Activated CD4-positive, alpha-beta T cell treated with anti-CD3 and anti-CD28 coated beads, Interleukin-2, amount 50 U/mL, for 4 hours (primary cell): ENCODE measurements at regions not wholly inside any gene's neighbourhood (a gene's known extent, or its start where the extent isn't known, plus 50 kb on each side); places are given as distances from the start of the nearest gene placed in this dataset.

Experiments
- DNase-seq, 2 experiments: peaks; one replicate each; pipeline ENCODE4 v3.0.0-alpha.2; 2020

- no peak for DNase-seq
These were observed 179.5 kb downstream of the TFAP2A start for GRCh38 chr6:10235344-10235743.

GRCh38 chr6:10230531-10230930, 184.3 kb downstream of the TFAP2A start:
- no peak for DNase-seq

GRCh38 chr6:10223841-10224240, 191.0 kb downstream of the TFAP2A start:
- no peak for DNase-seq

GRCh38 chr6:10221178-10221577, 193.7 kb downstream of the TFAP2A start:
- no peak for DNase-seq

GRCh38 chr6:10219510-10219909, 195.4 kb downstream of the TFAP2A start:
- DNase-seq = no peak

GRCh38 chr6:10217111-10217510, 197.8 kb downstream of the TFAP2A start:
- no peak for DNase-seq

- DNase-seq = no peak
These were observed 199.4 kb downstream of the TFAP2A start for GRCh38 chr6:10215326-10216110.

GRCh38 chr6:10210052-10210451, 204.8 kb downstream of the TFAP2A start:
- no peak for DNase-seq

- no peak for DNase-seq
These were observed 209.0 kb downstream of the TFAP2A start for GRCh38 chr6:10205892-10206291.

GRCh38 chr6:10205120-10205519, 209.8 kb downstream of the TFAP2A start:
- no peak for DNase-seq

- DNase-seq = no peak
These were observed 211.2 kb downstream of the TFAP2A start for GRCh38 chr6:10203651-10204050.

- no peak for DNase-seq
These were observed 212.3 kb downstream of the TFAP2A start for GRCh38 chr6:10202581-10202980.

- DNase-seq = no peak
These were observed 213.0 kb downstream of the TFAP2A start for GRCh38 chr6:10201606-10202510.

- DNase-seq = no peak
These were observed 218.8 kb downstream of the TFAP2A start for GRCh38 chr6:10196090-10196489.

- no peak for DNase-seq
These were observed 219.8 kb downstream of the TFAP2A start for GRCh38 chr6:10194816-10195672.

- no peak for DNase-seq
These were observed 221.6 kb downstream of the TFAP2A start for GRCh38 chr6:10193321-10193720.

- DNase-seq = no peak
These were observed 224.8 kb downstream of the TFAP2A start for GRCh38 chr6:10190042-10190441.

- no peak for DNase-seq
These were observed 230.3 kb downstream of the TFAP2A start for GRCh38 chr6:10184371-10185227.

- DNase-seq = no peak
These were observed 234.5 kb downstream of the TFAP2A start for GRCh38 chr6:10180138-10181074.

GRCh38 chr6:10177704-10178103, 237.2 kb downstream of the TFAP2A start:
- DNase-seq = no peak

- DNase-seq = no peak
These were observed 239.5 kb downstream of the TFAP2A start for GRCh38 chr6:10175362-10175761.
